ENCODE measurements at regions not wholly inside any gene's neighbourhood (a gene's known extent, or its start where the extent isn't known, plus 50 kb on each side); places are given as distances from the start of the nearest gene placed in this dataset.
"Not testable (repeated sequence)": the region's sequence is repeated elsewhere in the genome, so short reads cannot be mapped to it uniquely, and the experiment has no call there.

DNA sequence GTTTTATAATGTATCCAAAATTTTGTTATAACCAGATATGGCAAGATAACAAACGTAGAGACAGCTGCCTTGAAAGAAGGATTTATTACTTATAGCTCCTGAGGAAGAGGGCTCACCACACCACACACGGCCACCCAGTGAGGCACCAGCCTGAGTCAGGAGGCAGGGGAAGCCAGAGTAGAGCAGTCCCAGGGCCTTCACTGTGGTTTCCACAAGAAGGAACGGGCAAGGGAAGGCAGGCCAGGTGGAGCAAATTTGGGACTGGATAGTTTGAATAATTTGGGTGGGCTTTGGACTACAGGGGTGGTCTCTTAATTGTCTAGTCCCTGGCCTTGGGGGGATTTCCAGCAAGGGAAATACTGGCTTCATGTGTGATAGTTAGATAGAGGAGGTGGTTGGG, 72.5 kb downstream of the RRAGC start:
- no peak for DNase-seq (ENCODE audit: low read depth in 1 of 2, low spot score in 1 of 2)

DNA sequence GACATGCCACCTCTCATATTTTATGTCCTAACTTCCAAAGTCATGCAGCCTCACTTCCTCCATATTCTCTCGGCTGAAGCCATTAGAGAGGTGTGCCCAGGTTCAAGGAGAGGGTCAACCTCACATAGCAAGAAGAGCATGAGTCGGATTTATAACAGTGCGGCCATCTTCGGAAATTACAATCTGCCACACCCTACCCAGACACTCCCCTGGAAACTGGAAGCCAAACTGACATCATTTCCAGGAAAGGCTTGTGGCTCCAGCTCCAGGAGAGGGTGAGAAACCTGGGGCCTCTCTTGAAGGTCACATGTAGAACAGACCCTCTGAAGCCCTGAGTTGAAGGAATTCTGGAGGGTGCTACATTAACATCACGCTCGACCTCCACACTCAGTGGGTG, 73.5 kb downstream of the RRAGC start:
- no peak for DNase-seq (ENCODE audit: low read depth in 1 of 2, low spot score in 1 of 2)

DNA sequence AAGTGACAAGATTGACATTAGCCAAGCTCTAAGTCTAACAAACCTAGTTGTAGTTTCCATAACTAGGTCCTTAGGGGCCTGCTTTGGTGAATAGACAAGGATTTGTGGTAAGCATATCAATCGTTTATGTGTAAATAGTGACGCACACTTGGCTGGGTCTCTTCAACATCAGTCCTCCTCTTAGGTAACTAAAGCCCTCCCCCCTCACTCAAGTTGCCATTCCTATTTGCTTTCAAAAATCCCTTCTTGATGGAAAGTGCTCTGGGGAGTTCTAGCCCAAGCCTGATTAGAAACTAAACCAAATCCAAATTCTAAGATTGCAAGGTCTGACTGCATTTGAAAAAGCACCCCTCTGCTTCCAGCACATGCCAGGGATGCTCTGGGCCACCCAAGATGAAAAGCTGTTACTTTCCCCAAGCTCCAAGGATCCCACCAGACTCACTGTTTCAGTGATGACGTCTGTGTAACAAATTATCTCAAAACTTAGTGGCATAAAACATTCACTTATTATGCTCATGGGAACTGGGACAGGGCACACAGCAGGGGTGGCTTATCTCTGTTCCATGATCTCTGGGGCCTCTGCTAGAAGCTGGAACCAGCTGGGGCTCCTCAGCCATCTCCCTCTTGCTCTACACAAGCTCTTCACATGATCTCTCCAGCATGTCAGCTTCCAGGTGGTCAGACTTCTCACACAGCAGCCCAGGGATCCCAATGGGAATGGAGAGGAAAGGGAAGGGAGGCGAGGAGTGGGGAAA, 74.1 kb downstream of the RRAGC start:
- no peak for DNase-seq (ENCODE audit: low read depth in 1 of 2, low spot score in 1 of 2)

- DNase-seq (ENCODE audit: low read depth in 1 of 2, low spot score in 1 of 2), result no peak
These were observed 74.9 kb downstream of the RRAGC start for GRCh38 chr1:38784452-38785284.

GRCh38 chr1:38783640-38784229, 75.8 kb downstream of the RRAGC start:
- no peak for DNase-seq (ENCODE audit: low read depth in 1 of 2, low spot score in 1 of 2)

DNA sequence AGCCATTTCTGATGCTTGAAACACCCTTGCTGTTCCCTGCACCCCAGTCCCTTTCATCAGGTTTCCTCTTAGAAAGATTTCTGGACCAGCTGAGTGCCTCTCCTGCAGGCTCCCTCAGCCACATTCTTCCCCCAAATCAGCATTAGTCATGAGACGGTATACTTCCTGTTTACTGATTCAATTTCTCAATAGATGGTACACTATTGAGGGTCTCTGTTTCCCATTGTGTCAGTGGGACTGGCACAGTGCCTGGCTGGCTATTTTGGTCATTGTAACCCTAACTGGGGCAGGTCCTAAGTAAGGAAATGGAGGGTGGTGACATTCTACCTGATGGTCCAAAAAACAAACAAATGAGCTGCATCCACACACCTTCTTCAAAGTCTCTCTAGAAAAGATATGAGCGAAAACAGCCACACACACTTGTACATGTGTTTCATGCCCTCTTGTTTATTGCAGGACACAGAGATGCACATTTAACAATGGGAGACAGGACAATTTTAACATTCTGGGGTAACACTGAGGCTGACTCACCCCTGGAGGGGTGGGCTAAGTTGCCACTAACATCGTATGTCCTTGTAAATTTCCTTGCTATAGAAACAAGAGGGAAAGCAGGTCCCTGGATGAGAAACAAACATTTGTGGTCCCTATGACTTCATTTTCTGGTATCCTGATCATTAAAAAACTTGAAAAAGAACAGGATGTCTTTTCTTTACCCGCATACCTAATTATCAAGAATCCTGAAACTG, 77.5 kb downstream of the RRAGC start:
- DNase-seq (ENCODE audit: low read depth in 1 of 2, low spot score in 1 of 2), result no peak

DNA sequence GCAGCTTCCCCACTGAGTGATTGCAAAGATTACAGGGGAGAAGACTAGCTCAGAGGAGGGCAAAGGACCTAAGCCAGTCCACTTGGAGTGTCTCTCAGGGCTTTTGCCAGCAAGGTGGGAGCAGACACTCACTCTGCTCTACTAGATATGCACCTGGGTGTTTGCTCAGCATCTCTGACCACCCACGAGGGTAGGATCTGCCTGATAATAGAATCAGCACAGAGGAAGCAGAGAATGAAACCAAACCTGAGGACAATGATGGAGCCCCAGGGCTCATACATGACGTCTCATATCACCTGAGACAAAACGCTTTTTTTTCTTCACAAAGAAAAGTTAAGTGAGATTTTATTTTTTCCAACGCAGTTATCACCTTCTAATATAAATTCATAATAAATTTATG, 79.4 kb downstream of the RRAGC start:
- no peak for DNase-seq (ENCODE audit: low read depth in 1 of 2, low spot score in 1 of 2)

- no peak for DNase-seq (ENCODE audit: low read depth in 1 of 2, low spot score in 1 of 2)
These were observed 80.1 kb downstream of the RRAGC start for GRCh38 chr1:38779491-38779890.

DNA sequence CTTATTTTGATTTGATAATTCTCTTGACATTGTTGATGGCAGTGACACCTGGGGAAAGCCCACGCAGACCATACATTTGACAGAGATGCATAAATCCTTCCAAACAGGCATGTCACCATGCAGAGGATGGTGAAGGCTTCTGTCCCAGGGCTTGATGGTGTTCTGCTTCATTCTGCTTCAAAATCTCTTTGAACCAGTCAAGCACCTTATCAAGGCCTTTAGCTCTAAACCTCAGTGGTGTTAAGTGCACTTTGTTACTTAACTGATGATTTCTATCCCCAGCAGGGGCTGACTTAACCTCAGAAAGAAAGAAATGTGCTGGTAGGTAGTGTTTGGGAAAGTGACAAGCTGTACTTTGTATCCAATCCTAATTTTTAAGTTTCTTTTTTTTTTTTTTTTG, 81.1 kb downstream of the RRAGC start:
- no peak for DNase-seq (ENCODE audit: low read depth in 1 of 2, low spot score in 1 of 2)

GRCh38 chr1:38778051-38778450, 81.5 kb downstream of the RRAGC start:
- DNase-seq (ENCODE audit: low read depth in 1 of 2, low spot score in 1 of 2), result no peak

DNA sequence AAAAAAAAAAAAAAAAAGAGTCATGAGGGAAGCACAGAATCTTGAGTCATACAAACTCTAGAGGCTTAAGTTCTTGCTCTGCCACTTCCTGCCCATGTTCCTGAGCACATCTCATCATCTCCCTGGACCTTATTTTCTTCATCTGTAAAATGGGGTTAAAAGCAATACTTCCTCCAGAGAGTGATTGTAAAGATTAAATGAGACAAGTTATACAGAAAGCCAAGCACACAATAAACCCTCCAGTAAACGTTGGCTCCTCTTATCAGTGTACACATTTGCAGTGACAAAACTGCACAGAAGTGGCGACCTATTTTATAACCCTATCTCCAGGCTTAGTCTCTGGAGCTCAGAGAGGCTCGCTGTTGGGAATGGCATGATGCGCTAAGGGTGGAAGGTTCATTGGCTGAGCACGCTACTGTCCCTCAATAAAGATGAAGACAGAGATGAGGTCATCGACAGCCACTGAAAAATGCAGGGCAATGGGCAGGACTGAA, 82.1 kb downstream of the RRAGC start:
- DNase-seq (ENCODE audit: low read depth in 1 of 2, low spot score in 1 of 2), result no peak

GRCh38 chr1:38776466-38777065, 83.0 kb downstream of the RRAGC start:
- no peak for DNase-seq (ENCODE audit: low read depth in 1 of 2, low spot score in 1 of 2)

DNA sequence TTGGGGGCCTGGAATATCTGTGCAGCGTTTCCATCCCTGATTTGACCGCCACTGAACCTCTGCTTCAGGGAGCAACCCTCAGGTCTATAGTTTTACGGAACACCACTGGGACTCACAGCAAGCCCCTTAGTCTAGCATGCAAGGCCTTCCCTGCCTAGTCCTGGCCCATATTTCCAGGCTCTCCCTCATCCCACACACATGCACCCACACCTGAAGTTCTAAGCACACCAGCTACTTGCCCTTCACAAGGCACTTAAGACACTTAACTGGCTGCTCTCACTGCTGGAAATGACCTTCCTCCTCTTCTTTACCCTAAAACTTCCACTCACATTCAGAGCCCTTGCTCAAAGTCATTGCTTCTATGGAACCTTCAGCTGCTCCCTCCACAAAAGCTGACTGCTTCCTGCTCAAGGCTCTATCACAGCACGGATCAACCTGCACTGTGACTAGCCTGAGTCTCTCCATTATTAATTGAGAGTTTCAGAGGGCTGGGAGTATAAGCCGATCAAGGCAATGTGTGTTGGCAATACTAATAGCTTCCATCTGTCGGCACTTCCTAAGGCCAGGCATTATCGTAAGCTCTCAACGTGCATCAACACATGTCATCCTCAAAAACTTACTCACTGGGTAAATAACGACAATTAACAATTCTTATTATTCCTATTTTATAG, 84.3 kb downstream of the RRAGC start:
- no peak for DNase-seq (ENCODE audit: low read depth in 1 of 2, low spot score in 1 of 2)

GRCh38 chr1:38773483-38773882, 86.1 kb downstream of the RRAGC start:
- no peak for DNase-seq (ENCODE audit: low read depth in 1 of 2, low spot score in 1 of 2)

DNA sequence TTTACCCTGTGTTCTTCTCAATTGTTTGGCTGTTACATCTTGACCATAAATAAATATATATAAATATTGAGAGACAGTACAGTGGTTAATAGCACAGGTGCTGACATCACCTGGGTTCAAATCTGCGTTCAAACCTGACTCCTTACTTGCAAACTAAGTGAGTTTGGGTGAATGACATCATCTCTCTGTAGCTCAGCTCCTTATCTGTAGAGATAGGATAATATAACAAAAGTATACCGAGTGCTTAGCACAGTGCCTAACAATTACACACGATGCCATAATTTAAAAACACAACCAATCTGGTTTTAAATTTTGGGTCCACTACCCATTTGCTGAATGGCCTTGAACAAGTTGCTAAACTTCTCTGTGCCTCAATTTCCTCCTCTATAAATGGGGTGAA, 86.6 kb downstream of the RRAGC start:
- DNase-seq (ENCODE audit: low read depth in 1 of 2, low spot score in 1 of 2), result no peak

DNA sequence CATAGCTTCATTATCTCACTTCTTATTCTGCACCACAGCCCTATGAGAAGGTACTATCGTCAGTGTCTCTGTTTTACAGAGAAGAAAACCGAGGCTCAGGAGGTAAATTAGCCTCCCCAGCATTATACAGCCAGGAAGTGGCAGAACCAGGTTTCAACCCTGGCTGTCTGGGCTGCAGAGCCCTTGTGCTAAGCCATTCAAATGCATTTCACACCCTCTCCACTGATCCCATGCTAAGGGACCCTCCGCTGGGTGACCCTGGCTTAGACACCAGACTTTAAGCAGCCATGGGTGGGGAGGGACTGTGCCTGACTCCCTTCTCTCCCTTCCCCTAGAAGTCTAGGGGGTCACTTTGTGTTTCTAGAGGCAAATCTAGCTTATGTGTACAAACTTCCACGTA, 87.5 kb downstream of the RRAGC start:
- no peak for DNase-seq (ENCODE audit: low read depth in 1 of 2, low spot score in 1 of 2)

DNA sequence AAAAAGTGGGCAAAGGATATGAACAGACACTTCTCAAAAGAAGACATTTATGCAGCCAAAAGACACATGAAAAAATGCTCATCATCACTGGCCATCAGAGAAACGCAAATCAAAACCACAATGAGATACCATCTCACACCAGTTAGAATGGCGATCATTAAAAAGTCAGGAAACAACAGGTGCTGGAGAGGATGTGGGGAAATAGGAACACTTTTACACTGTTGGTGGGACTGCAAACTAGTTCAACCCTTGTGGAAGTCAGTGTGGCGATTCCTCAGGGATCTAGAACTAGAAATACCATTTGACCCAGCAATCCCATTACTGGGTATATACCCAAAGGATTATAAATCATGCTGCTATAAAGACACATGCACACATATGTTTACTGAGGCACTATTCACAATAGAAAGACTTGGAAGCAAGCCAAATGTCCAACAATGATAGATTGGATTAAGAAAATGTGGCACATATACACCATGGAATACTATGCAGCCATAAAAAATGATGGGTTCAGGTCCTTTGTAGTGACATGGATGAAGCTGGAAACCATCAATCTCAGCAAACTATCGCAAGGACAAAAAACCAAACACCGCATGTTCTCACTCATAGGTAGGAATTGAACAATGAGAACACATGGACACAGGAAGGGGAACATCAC, 88.9 kb downstream of the RRAGC start:
- not testable (repeated sequence) for DNase-seq (ENCODE audit: low read depth in 1 of 2, low spot score in 1 of 2)

GRCh38 chr1:38766125-38766524, 93.4 kb downstream of the RRAGC start:
- no peak for DNase-seq (ENCODE audit: low read depth in 1 of 2, low spot score in 1 of 2)

- DNase-seq (ENCODE audit: low read depth in 1 of 2, low spot score in 1 of 2), result no peak
These were observed 96.5 kb downstream of the RRAGC start for GRCh38 chr1:38763121-38763520.

DNA sequence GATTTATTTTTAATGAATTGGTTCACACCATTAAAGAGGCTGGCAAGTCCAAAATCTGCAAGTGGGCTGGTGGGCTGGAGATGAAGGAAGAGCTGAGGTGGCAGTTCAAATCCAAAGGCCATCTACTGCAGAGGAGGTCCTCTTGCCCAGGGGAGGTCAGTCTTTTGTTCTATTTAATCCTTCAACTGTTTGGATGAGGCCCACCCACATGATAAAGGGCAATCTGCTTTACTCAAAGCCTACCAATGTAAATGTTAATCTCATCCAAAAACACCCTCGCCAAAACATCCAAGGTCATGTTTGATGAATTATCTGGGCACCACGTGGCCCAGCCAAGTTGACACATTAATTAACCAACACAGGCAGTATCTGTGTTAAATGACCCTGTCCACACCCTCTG, 99.0 kb downstream of the RRAGC start:
- no peak for DNase-seq (ENCODE audit: low read depth in 1 of 2, low spot score in 1 of 2)
